A549 (cell line): ENCODE measurements at regions not wholly inside any gene's neighbourhood (a gene's known extent, or its start where the extent isn't known, plus 50 kb on each side); places are given as distances from the start of the nearest gene placed in this dataset.

Experiments used
- ATAC-seq, 2 experiments: fragments of 200-7000 bp in 1 of 2; fragments of >200 bp in 1 of 2; cut with Nextera tagmentation in 1 of 2; cut with Tn5 transposase in 1 of 2; 3 replicates each; pipeline versions ENCODE4 v1.8.0 to v1.9.1; 2018 to 2020; ENCODE audit warnings: mild to moderate bottlenecking in 1 of 2, moderate library complexity in 1 of 2
- CTCF ChIA-PET: fragments of 300-600 bp; sonication (Branson Sonifier 250); formaldehyde crosslinking; extraction: SDS; loops from one replicate; lab custom pipeline; 2021; ENCODE audit warnings: antibody characterized with exemption, inconsistent platforms; lab: Yijun Ruan, JAX
- POLR2A ChIA-PET: fragments of 350-600 bp; formaldehyde crosslinking; extraction: SDS; loops from one replicate; lab custom pipeline; 2021; ENCODE audit warnings: antibody characterized with exemption, inconsistent platforms; lab: Yijun Ruan, JAX
- DNase-seq, 2 experiments: peaks; one replicate each; pipeline versions ENCODE4 v3.0.0 to v3.0.0-alpha.2; 2011 to 2016; ENCODE audit warnings: low read depth in 1 of 2, low spot score in 1 of 2
- FAIRE-seq: peaks from 2 replicates; lab custom pipeline; 2011; peaks lifted over from hg19 to GRCh38; lab: Jason Lieb, UNC
- H3K27ac ChIP-seq, 2 experiments: fragments of >200 bp; sonication (Bioruptor Twin); formaldehyde crosslinking; 3 replicates each; pipeline ENCODE4 v1.5.1; 2016 to 2017
- H3K4me1 ChIP-seq: fragments of >200 bp; sonication (Bioruptor Twin); formaldehyde crosslinking; 3 replicates; pipeline ENCODE4 v1.6.1; 2016
- H3K4me2 ChIP-seq: fragments of >200 bp; sonication (Bioruptor Twin); formaldehyde crosslinking; 3 replicates; pipeline ENCODE4 v1.6.1; 2016
- H3K4me3 ChIP-seq: fragments of >200 bp; sonication (Bioruptor Twin); formaldehyde crosslinking; 3 replicates; pipeline ENCODE4 v1.5.1; 2016
- H3K9me3 ChIP-seq: fragments of >200 bp; sonication (Bioruptor Twin); formaldehyde crosslinking; 3 replicates; pipeline ENCODE4 v1.6.1; 2016
- CBX8 ChIP-seq: fragments of 200-600 bp; sonication (generic); IDR thresholded peaks from 2 replicates; pipeline ENCODE4 v1.6.1; 2016
- CHD2 ChIP-seq: fragments of 150-350 bp; IDR thresholded peaks from 2 replicates; pipeline ENCODE4 v1.6.1; 2014; ENCODE audit warnings: low read length; ENCODE audit not compliant: partially characterized antibody
- CHD4 ChIP-seq: fragments of 200-600 bp; sonication (generic); IDR thresholded peaks from 2 replicates; pipeline ENCODE4 v1.6.1; 2016; ENCODE audit warnings: antibody characterized with exemption, mild to moderate bottlenecking, borderline replicate concordance
- E2F6 ChIP-seq: IDR thresholded peaks from 2 replicates; pipeline ENCODE4 v1.6.1; 2012; ENCODE audit warnings: low read depth, borderline replicate concordance
- EHMT2 ChIP-seq: fragments of 200-600 bp; sonication (generic); IDR thresholded peaks from 2 replicates; pipeline ENCODE4 v1.6.1; 2016; ENCODE audit warnings: antibody characterized with exemption, low read depth, mild to moderate bottlenecking, moderate library complexity
- ESRRA ChIP-seq: fragments of 150-350 bp; IDR thresholded peaks from 2 replicates; pipeline ENCODE4 v1.6.1; 2014; ENCODE audit warnings: mild to moderate bottlenecking, low read length, borderline replicate concordance
- FOXS1 ChIP-seq: fragments of 250-450 bp; sonication (Bioruptor Pico); IDR thresholded peaks from 2 replicates; pipeline ENCODE4 v1.5.0; 2020; ENCODE audit warnings: mild to moderate bottlenecking, moderate library complexity
- HDAC2 ChIP-seq: fragments of 200-600 bp; sonication (generic); IDR thresholded peaks from 2 replicates; pipeline ENCODE4 v1.6.1; 2016
- HEYL ChIP-seq: fragments of 250-450 bp; sonication (Bioruptor Pico); IDR thresholded peaks from 2 replicates; pipeline ENCODE4 v1.8.0; 2021; ENCODE audit warnings: mild to moderate bottlenecking, moderate library complexity
- NR3C1 ChIP-seq: fragments of >200 bp; sonication (Bioruptor Twin); formaldehyde crosslinking; IDR thresholded peaks from 3 replicates; pipeline ENCODE4 v1.6.1; 2017
- RARB ChIP-seq: fragments of 250-450 bp; sonication (Bioruptor Pico); IDR thresholded peaks from 2 replicates; pipeline ENCODE4 v1.8.0; 2021; ENCODE audit warnings: mild to moderate bottlenecking, moderate library complexity
- REST ChIP-seq: fragments of 200-600 bp; sonication (generic); IDR thresholded peaks from 2 replicates; pipeline ENCODE4 v1.6.1; 2016; ENCODE audit warnings: antibody characterized with exemption, mild to moderate bottlenecking, moderate library complexity
- RFX5 ChIP-seq: fragments of 450-650 bp; IDR thresholded peaks from 2 replicates; pipeline ENCODE4 v1.7.1; 2014; ENCODE audit warnings: antibody characterized with exemption, mild to moderate bottlenecking, moderate library complexity
- SMC3 ChIP-seq: fragments of >200 bp; sonication (Bioruptor Twin); formaldehyde crosslinking; IDR thresholded peaks from 3 replicates; pipeline ENCODE4 v1.6.1; 2018; ENCODE audit warnings: inconsistent platforms
- USF2 ChIP-seq: fragments of 450-650 bp; IDR thresholded peaks from 2 replicates; pipeline ENCODE4 v1.6.1; 2014; ENCODE audit warnings: antibody characterized with exemption
- WGBS: methylation state at CpG from one replicate; pipeline ENCODE4 v1.1.6; 2017; ENCODE audit errors: missing lambda C conversion rate; 5-methylcytosine and 5-hydroxymethylcytosine counted together

- H3K4me1 ChIP-seq = no peaks in the 10 kb centered on the region
- no peak for FAIRE-seq
- no peak overlapping the region for H3K4me3 ChIP-seq
- WGBS = 69% methylated on average over 3 of the region's 3 CpGs
- POLR2A ChIA-PET = no interaction called here
- CTCF ChIA-PET = interaction anchor here (0.5 to 0.8 kb wide), 2 partner anchors 25 to 276 kb away, joined by 3 read pairs; no protein-coding TSS in a partner anchor
- TF ChIP-seq E2F6 (no peak), ESRRA (no peak)
- DNase-seq = no peak
- ATAC-seq = no peak
- H3K9me3 ChIP-seq = no peaks in the 10 kb centered on the region; the same call in 2 of the 3 replicates
- no peak overlapping the region for H3K4me2 ChIP-seq
- no peak overlapping the region for H3K27ac ChIP-seq
These were observed 171.5 kb upstream of the AKIRIN2 start for GRCh38 chr6:87873556-87873955.

- CTCF ChIA-PET = interaction anchor here (0.9 to 1.4 kb wide), 2 partner anchors 18 to 60 kb away, joined by 3 to 5 read pairs; no protein-coding TSS in a partner anchor
- no peak for DNase-seq
- Histone ChIP-seq H3K9me3 (no peaks in the 10 kb centered on the region; the same call in 2 of the 3 replicates), H3K27ac (no peak overlapping the region), H3K4me2 (no peak overlapping the region), H3K4me3 (no peak overlapping the region), H3K4me1 (no peaks in the 10 kb centered on the region)
- 51% methylated on average over 3 of the region's 3 CpGs for WGBS
- TF ChIP-seq FOXS1 (CRISPR knock-in tag) = no peak
- no peak for TF ChIP-seq CHD2
- TF ChIP-seq CHD4 = no peak
- no peak for TF ChIP-seq USF2
- TF ChIP-seq EHMT2 = no peak
- TF ChIP-seq CBX8 = no peak
- no peak for TF ChIP-seq RARB
- no peak for TF ChIP-seq NR3C1
- no peak for TF ChIP-seq HEYL
- no peak for TF ChIP-seq REST
- no peak for TF ChIP-seq HDAC2
- no peak for TF ChIP-seq SMC3
- no peak for ATAC-seq
- no peak for FAIRE-seq
- POLR2A ChIA-PET = no interaction called here
These were observed 168.5 kb upstream of the AKIRIN2 start for GRCh38 chr6:87870556-87870955.

GRCh38 chr6:87869064-87869905 lies 167.3 kb upstream of the AKIRIN2 start:
- Histone ChIP-seq H3K4me1 (no peaks in the 10 kb centered on the region), H3K9me3 (no peaks in the 10 kb centered on the region), H3K27ac (no peak overlapping the region), H3K4me2 (no peak overlapping the region), H3K4me3 (no peak overlapping the region)
- CTCF ChIA-PET = no interaction called here
- FAIRE-seq = no peak
- WGBS = 53% methylated on average over 7 of the region's 7 CpGs
- POLR2A ChIA-PET = no interaction called here
- TF ChIP-seq RARB (no peak), RFX5 (no peak)
- ATAC-seq = no peak
- DNase-seq = no peak
